A673 (cell line): ENCODE measurements at regions not wholly inside any gene's neighbourhood (a gene's known extent, or its start where the extent isn't known, plus 50 kb on each side); places are given as distances from the start of the nearest gene placed in this dataset.

Experiments used
- BruUV-seq: library from RNA; stranded (reverse); fragments of 400-500 nt; replicated peaks from 2 replicates; lab custom pipeline; 2021; lab: Mats Ljungman, UMichigan
- CTCF ChIA-PET: fragments of 300-600 bp; sonication (Branson Sonifier 250); formaldehyde crosslinking; loops from one replicate; lab custom pipeline; 2022; ENCODE audit warnings: antibody characterized with exemption; lab: Charles Lee
- POLR2A ChIA-PET: fragments of 300-600 bp; sonication (Branson Sonifier 250); formaldehyde crosslinking; loops from one replicate; lab custom pipeline; 2022; ENCODE audit warnings: antibody characterized with exemption; ENCODE audit not compliant: low non-redundant PET; lab: Charles Lee
- DNase-seq: peaks from one replicate; pipeline ENCODE4 v3.0.0-alpha.2; 2015; ENCODE audit warnings: low spot score
- H3K27ac ChIP-seq: fragments of 200-600 bp; sonication (generic); 2 replicates; pipeline ENCODE4 v1.5.1; 2016; ENCODE audit warnings: mixed run types, low read depth, mild to moderate bottlenecking, mixed read lengths, antibody characterized with exemption, low read length; ENCODE audit not compliant: poor library complexity, severe bottlenecking
- H3K27me3 ChIP-seq: fragments of 200-600 bp; sonication (generic); replicated peaks from 2 replicates; pipeline ENCODE4 v1.6.1; 2017; ENCODE audit warnings: mixed run types, low read depth, mild to moderate bottlenecking, mixed read lengths, antibody characterized with exemption, low read length; ENCODE audit not compliant: insufficient read depth, poor library complexity
- H3K36me3 ChIP-seq: fragments of 200-600 bp; sonication (generic); 2 replicates; pipeline ENCODE4 v1.6.1; 2016; ENCODE audit warnings: mixed run types, mild to moderate bottlenecking, mixed read lengths, antibody characterized with exemption, low read length; ENCODE audit not compliant: insufficient read depth, poor library complexity, severe bottlenecking
- H3K4me1 ChIP-seq: fragments of 200-600 bp; sonication (generic); 2 replicates; pipeline ENCODE4 v1.6.1; 2017; ENCODE audit warnings: mixed run types, mild to moderate bottlenecking, mixed read lengths, antibody characterized with exemption, low read length; ENCODE audit not compliant: insufficient read depth, poor library complexity, severe bottlenecking
- H3K4me3 ChIP-seq: fragments of 200-600 bp; sonication (generic); 2 replicates; pipeline ENCODE4 v1.5.1; 2016; ENCODE audit warnings: low read depth, mixed run types, mild to moderate bottlenecking, mixed read lengths, low read length; ENCODE audit not compliant: poor library complexity, severe bottlenecking
- H3K9me3 ChIP-seq: fragments of 200-600 bp; sonication (generic); 2 replicates; pipeline ENCODE4 v1.6.1; 2016; ENCODE audit warnings: mixed run types, low read depth, mild to moderate bottlenecking, mixed read lengths, antibody characterized with exemption, low read length; ENCODE audit not compliant: poor library complexity, severe bottlenecking
- CTCF ChIP-seq: fragments of 300-800, 200-600 bp; sonication (generic); conservative IDR thresholded peaks from 2 replicates; pipeline ENCODE4 v1.5.1; 2017; ENCODE audit warnings: low read depth, mild to moderate bottlenecking, antibody characterized with exemption, low read length, moderate library complexity, mixed read lengths
- EZH2 ChIP-seq: fragments of 200-600 bp; sonication (generic); IDR thresholded peaks from 2 replicates; pipeline ENCODE4 v1.6.1; 2017; ENCODE audit warnings: borderline replicate concordance, low read depth, mild to moderate bottlenecking, mixed read lengths, antibody characterized with exemption, low read length; ENCODE audit not compliant: poor library complexity, severe bottlenecking
- intact Hi-C: fragments of 100-400 bp; cut with micrococcal nuclease; formaldehyde crosslinking; loops from one replicate; pipeline ENCODE4 v1.10.0; 2022; ENCODE audit not compliant: unreplicated experiment

DNA sequence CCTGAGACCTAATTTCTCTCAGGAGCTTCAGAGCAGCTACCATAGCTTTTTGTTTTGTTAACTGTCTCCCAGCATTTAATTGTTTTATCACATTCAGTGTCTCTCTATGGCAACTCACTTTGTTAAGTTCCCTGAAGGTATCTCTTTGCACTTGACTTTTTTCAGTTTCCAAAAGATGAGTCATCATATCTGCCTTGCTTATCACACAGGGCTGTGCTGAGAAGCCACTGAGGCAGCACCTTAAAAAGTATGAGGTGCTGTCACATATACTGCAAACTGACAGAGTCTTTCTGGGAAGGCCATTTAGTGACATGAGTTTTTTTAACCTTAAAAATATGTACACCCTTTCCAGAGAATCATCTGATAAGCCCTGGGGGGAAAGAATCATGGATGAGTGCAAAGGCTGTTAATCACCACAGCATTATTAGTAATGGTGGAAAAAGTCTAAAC, 56.8 kb downstream of the PPP1R3C start:
- BruUV-seq, result no TSS peak
- no peak for TF ChIP-seq CTCF
- TF ChIP-seq EZH2, result no peak
- no peak for DNase-seq
- Histone ChIP-seq H3K4me3 (no peak overlapping the region), H3K27ac (no peak overlapping the region), H3K4me1 (peaks cover 6% of the 10 kb centered on the region), H3K27me3 (no peaks in the 10 kb centered on the region), H3K36me3 (no peaks in the 10 kb centered on the region), H3K9me3 (no peaks in the 10 kb centered on the region)
- intact Hi-C loops, result no loop called here
- CTCF ChIA-PET, result no interaction called here
- POLR2A ChIA-PET, result no interaction called here

DNA sequence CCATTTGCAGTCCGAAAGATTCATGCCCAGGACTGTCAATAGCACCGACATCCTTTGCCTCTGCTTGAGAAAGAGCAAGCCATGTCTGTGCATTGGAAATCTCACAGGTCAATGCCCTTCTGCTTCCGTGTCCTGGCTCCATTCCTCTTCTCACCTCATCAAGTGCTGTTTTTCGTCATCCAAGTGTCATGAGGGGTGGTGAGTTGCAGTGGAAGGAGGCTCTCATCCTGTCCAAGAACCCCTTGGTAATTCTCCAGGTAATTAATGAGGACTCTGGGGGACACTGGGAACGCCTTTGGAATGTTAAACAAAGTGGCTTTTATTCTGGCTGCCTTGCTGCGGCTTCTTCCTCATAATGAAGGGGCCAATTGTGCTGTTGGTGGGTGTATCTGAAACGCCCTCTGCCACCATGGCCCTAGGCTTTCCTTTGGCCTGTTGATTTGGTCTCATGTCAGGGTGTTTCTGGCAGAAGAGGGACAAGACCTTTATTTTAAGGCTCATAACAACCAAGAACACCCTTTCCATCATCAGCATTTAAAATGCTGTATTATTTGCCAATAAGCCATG, 57.7 kb downstream of the PPP1R3C start:
- H3K9me3 ChIP-seq, result no peaks in the 10 kb centered on the region
- no TSS peak for BruUV-seq
- H3K4me1 ChIP-seq, result peaks cover 6% of the 10 kb centered on the region
- H3K4me3 ChIP-seq, result no peak overlapping the region
- ChIA-PET POLR2A (no interaction called here), CTCF (no interaction called here)
- no peak overlapping the region for H3K27ac ChIP-seq
- TF ChIP-seq EZH2 (no peak), CTCF (no peak)
- intact Hi-C loops, result no loop called here
- no peaks in the 10 kb centered on the region for H3K27me3 ChIP-seq
- no peak for DNase-seq
- no peaks in the 10 kb centered on the region for H3K36me3 ChIP-seq

- Histone ChIP-seq H3K27me3 (no peaks in the 10 kb centered on the region), H3K9me3 (no peaks in the 10 kb centered on the region), H3K4me3 (no peak overlapping the region), H3K27ac (no peak overlapping the region), H3K36me3 (no peaks in the 10 kb centered on the region), H3K4me1 (peaks cover 6% of the 10 kb centered on the region)
- intact Hi-C loops, result no loop called here
- BruUV-seq, result no TSS peak
- DNase-seq, result no peak
- POLR2A ChIA-PET, result no interaction called here
- CTCF ChIA-PET, result no interaction called here
- TF ChIP-seq EZH2 (no peak), CTCF (no peak)
Observed at GRCh38 chr10:91574236-91574635, 58.6 kb downstream of the PPP1R3C start.
